LoVo (cell line): ENCODE measurements at regions not wholly inside any gene's neighbourhood (a gene's known extent, or its start where the extent isn't known, plus 50 kb on each side); places are given as distances from the start of the nearest gene placed in this dataset.
"Not testable (repeated sequence)": the region's sequence is repeated elsewhere in the genome, so short reads cannot be mapped to it uniquely, and the experiment has no call there.

Experiments
- DNase-seq: peaks from one replicate; pipeline ENCODE4 v3.0.0-alpha.2; 2016; ENCODE audit warnings: low spot score

- DNase-seq: no peak
These were observed 417.5 kb upstream of the ZMIZ1 start for GRCh38 chr10:78651287-78651686.

- DNase-seq: no peak
These were observed 415.2 kb upstream of the ZMIZ1 start for GRCh38 chr10:78653555-78653954.

GRCh38 chr10:78654047-78654590 is 414.6 kb upstream of the ZMIZ1 start:
- DNase-seq: no peak

GRCh38 chr10:78655979-78656378 is 412.8 kb upstream of the ZMIZ1 start:
- no peak for DNase-seq

- no peak for DNase-seq
These were observed 412.2 kb upstream of the ZMIZ1 start for GRCh38 chr10:78656417-78657162.

GRCh38 chr10:78657163-78657861 is 411.5 kb upstream of the ZMIZ1 start:
- peak; percentile 47 for DNase-seq

- no peak for DNase-seq
These were observed 411.0 kb upstream of the ZMIZ1 start for GRCh38 chr10:78657862-78658165.

- DNase-seq: no peak
These were observed 409.8 kb upstream of the ZMIZ1 start for GRCh38 chr10:78658645-78659597.

GRCh38 chr10:78659598-78659967 is 409.2 kb upstream of the ZMIZ1 start:
- DNase-seq: no peak

GRCh38 chr10:78660446-78661106 is 408.2 kb upstream of the ZMIZ1 start:
- no peak for DNase-seq

- no peak for DNase-seq
These were observed 405.0 kb upstream of the ZMIZ1 start for GRCh38 chr10:78663721-78664120.

- no peak for DNase-seq
These were observed 403.7 kb upstream of the ZMIZ1 start for GRCh38 chr10:78664929-78665553.

GRCh38 chr10:78672918-78673317 is 395.8 kb upstream of the ZMIZ1 start:
- no peak for DNase-seq

GRCh38 chr10:78681141-78681540 is 387.6 kb upstream of the ZMIZ1 start:
- not testable (repeated sequence) for DNase-seq

GRCh38 chr10:78681986-78682385 is 386.8 kb upstream of the ZMIZ1 start:
- not testable (repeated sequence) for DNase-seq

GRCh38 chr10:78684947-78685346 is 383.8 kb upstream of the ZMIZ1 start:
- no peak for DNase-seq

- DNase-seq: no peak
These were observed 383.2 kb upstream of the ZMIZ1 start for GRCh38 chr10:78685466-78686103.

- DNase-seq: no peak
These were observed 382.2 kb upstream of the ZMIZ1 start for GRCh38 chr10:78686444-78687060.

GRCh38 chr10:78687626-78688025 is 381.1 kb upstream of the ZMIZ1 start:
- no peak for DNase-seq

GRCh38 chr10:78688230-78688900 is 380.4 kb upstream of the ZMIZ1 start:
- no peak for DNase-seq
